Kidney epithelial cell (primary cell): ENCODE measurements at regions not wholly inside any gene's neighbourhood (a gene's known extent, or its start where the extent isn't known, plus 50 kb on each side); places are given as distances from the start of the nearest gene placed in this dataset.
A peak's percentile ranks its signal among the peaks of the same experiment; 100 is the strongest.
"Not testable (repeated sequence)": the region's sequence is repeated elsewhere in the genome, so short reads cannot be mapped to it uniquely, and the experiment has no call there.

Source experiments
- DNase-seq: peaks from one replicate; pipeline ENCODE4 v3.0.0-alpha.2; 2010; ENCODE audit warnings: low read depth
- H3K27me3 ChIP-seq: 2 replicates; pipeline ENCODE4 v1.6.0; 2011; ENCODE audit warnings: low read length; ENCODE audit not compliant: control insufficient read depth, insufficient read depth
- H3K36me3 ChIP-seq: 2 replicates; pipeline ENCODE4 v1.5.1; 2011; ENCODE audit warnings: low read length; ENCODE audit not compliant: control insufficient read depth, insufficient read depth
- H3K4me3 ChIP-seq: 2 replicates; pipeline ENCODE4 v1.5.1; 2011; ENCODE audit warnings: low read depth, mild to moderate bottlenecking, control low read depth, low read length
- CTCF ChIP-seq: IDR thresholded peaks from 2 replicates; pipeline ENCODE4 v1.5.1; 2011; ENCODE audit warnings: mild to moderate bottlenecking, moderate library complexity, low read length, control low read depth, inconsistent platforms; ENCODE audit not compliant: insufficient read depth, poor library complexity, severe bottlenecking

DNA sequence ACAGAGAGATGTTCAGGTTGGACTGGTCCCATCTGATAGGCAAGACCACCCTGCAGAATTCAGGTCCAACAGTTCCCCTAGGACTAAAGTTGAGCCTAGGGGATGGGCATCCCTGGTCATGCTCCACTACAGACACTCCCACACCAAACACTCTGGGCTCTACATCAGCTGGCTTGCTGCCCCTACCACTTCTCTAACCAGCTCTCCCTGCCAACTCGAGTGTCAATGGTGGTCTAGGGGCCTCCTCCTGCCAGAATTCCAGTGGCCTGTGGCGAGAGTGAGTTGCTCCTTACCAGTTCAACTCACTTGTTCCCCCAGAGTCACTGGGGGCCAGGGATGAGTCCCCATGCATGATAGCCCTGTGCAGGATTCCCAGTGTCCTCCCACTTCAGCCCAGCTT is 316.2 kb upstream of the PPP2R3A start:
- TF ChIP-seq CTCF: no peak
- Histone ChIP-seq H3K27me3 (no peaks in the 10 kb centered on the region), H3K4me3 (no peak overlapping the region), H3K36me3 (no peaks in the 10 kb centered on the region)
- DNase-seq: no peak

- no peak for DNase-seq
- TF ChIP-seq CTCF: no peak
- no peak overlapping the region for H3K4me3 ChIP-seq
- H3K27me3 ChIP-seq: no peaks in the 10 kb centered on the region
- H3K36me3 ChIP-seq: no peaks in the 10 kb centered on the region
These were observed 315.2 kb upstream of the PPP2R3A start for GRCh38 chr3:135650309-135650708.

DNA sequence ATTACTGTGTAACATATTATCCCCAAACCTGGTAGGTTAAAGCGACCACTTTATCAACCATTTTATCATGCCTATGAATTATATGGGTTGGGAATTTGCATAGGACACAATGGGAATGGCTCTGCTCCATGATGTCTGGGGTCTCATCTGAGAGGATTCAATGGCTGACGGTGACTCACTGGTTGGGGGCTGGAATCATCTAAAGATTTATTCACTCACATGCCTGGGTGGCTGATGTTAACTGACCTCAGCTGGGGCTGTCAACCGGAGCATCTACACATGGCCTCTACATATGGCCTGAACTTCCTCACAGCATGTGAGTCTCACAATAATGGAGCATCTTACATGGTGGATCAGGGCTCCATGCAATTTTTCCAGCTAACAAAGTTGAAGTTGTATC is 313.1 kb upstream of the PPP2R3A start:
- H3K4me3 ChIP-seq: no peak overlapping the region
- no peaks in the 10 kb centered on the region for H3K27me3 ChIP-seq
- no peak for TF ChIP-seq CTCF
- no peak for DNase-seq
- no peaks in the 10 kb centered on the region for H3K36me3 ChIP-seq

GRCh38 chr3:135655328-135655727 is 310.2 kb upstream of the PPP2R3A start:
- H3K36me3 ChIP-seq: no peaks in the 10 kb centered on the region
- TF ChIP-seq CTCF: no peak
- H3K27me3 ChIP-seq: no peaks in the 10 kb centered on the region
- no peak for DNase-seq
- no peak overlapping the region for H3K4me3 ChIP-seq

GRCh38 chr3:135658451-135658850 is 307.1 kb upstream of the PPP2R3A start:
- DNase-seq, H3K27me3 ChIP-seq, H3K36me3 ChIP-seq: not testable (repeated sequence)
- peak overlapping the region; percentile 18 for H3K4me3 ChIP-seq

- H3K27me3 ChIP-seq: no peaks in the 10 kb centered on the region
- no peaks in the 10 kb centered on the region for H3K36me3 ChIP-seq
- TF ChIP-seq CTCF: no peak
- no peak for DNase-seq
- H3K4me3 ChIP-seq: no peak overlapping the region
These were observed 298.5 kb upstream of the PPP2R3A start for GRCh38 chr3:135667061-135667460.

GRCh38 chr3:135674508-135674907 is 291.0 kb upstream of the PPP2R3A start:
- no peak for DNase-seq
- H3K36me3 ChIP-seq: no peaks in the 10 kb centered on the region
- no peak for TF ChIP-seq CTCF
- H3K4me3 ChIP-seq: no peak overlapping the region
- no peaks in the 10 kb centered on the region for H3K27me3 ChIP-seq
